Endothelial cell (in vitro differentiated cells): ENCODE measurements at regions not wholly inside any gene's neighbourhood (a gene's known extent, or its start where the extent isn't known, plus 50 kb on each side); places are given as distances from the start of the nearest gene placed in this dataset.

Source experiments
- DNase-seq: peaks from one replicate; pipeline ENCODE4 v3.0.0; 2021; ENCODE audit warnings: low spot score
- H3K27ac Mint-ChIP-seq: one replicate; pipeline ENCODE4 v1.8.0; 2021; ENCODE audit warnings: mixed read lengths, inconsistent platforms; ENCODE audit not compliant: unreplicated experiment
- H3K27me3 Mint-ChIP-seq: one replicate; pipeline ENCODE4 v1.8.0; 2021; ENCODE audit warnings: mild to moderate bottlenecking, moderate library complexity, mixed read lengths, inconsistent platforms; ENCODE audit not compliant: unreplicated experiment
- H3K36me3 Mint-ChIP-seq: one replicate; pipeline ENCODE4 v1.8.0; 2021; ENCODE audit warnings: mild to moderate bottlenecking, low read depth, mixed read lengths, inconsistent platforms; ENCODE audit not compliant: unreplicated experiment
- H3K4me1 Mint-ChIP-seq: one replicate; pipeline ENCODE4 v1.8.0; 2021; ENCODE audit warnings: mild to moderate bottlenecking, mixed read lengths, inconsistent platforms; ENCODE audit not compliant: unreplicated experiment
- H3K4me3 Mint-ChIP-seq: one replicate; pipeline ENCODE4 v1.8.0; 2021; ENCODE audit warnings: mild to moderate bottlenecking, mixed read lengths, inconsistent platforms; ENCODE audit not compliant: unreplicated experiment
- H3K9me3 Mint-ChIP-seq: one replicate; pipeline ENCODE4 v1.8.0; 2021; ENCODE audit warnings: mixed read lengths, inconsistent platforms; ENCODE audit not compliant: unreplicated experiment
- TF ChIP-seq, protein P1 (sequence below): fragments of 200-600 bp; sonication (generic); IDR thresholded peaks from one replicate; pipeline ENCODE4 v1.5.0; 2021; ENCODE audit warnings: antibody characterized with exemption; ENCODE audit not compliant: unreplicated experiment

DNA sequence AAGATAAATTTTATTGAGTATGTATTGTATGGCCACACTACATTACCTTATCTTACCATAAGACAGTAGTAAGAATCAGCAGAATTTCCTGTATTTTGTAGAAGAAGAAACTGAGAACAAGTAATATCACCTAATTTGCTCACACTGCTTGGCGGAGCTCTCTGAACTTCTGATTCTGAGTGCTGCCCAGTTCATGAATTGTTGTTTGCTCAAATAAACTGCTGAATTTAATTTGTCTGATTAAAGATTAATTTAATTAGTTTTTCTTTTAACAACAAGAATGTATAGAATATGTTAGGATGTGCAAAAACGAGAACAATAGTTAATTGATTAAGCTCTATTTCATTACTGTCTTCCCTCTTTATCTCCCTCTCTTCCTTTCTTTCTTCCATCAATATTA is 100.1 kb upstream of the ERBB4 start:
- Mint-ChIP-seq H3K27me3 (no peaks in the 10 kb centered on the region), H3K27ac (no peak overlapping the region), H3K4me1 (no peaks in the 10 kb centered on the region), H3K9me3 (no peaks in the 10 kb centered on the region), H3K4me3 (no peak overlapping the region), H3K36me3 (no peaks in the 10 kb centered on the region)
- TF ChIP-seq, protein P1, sequence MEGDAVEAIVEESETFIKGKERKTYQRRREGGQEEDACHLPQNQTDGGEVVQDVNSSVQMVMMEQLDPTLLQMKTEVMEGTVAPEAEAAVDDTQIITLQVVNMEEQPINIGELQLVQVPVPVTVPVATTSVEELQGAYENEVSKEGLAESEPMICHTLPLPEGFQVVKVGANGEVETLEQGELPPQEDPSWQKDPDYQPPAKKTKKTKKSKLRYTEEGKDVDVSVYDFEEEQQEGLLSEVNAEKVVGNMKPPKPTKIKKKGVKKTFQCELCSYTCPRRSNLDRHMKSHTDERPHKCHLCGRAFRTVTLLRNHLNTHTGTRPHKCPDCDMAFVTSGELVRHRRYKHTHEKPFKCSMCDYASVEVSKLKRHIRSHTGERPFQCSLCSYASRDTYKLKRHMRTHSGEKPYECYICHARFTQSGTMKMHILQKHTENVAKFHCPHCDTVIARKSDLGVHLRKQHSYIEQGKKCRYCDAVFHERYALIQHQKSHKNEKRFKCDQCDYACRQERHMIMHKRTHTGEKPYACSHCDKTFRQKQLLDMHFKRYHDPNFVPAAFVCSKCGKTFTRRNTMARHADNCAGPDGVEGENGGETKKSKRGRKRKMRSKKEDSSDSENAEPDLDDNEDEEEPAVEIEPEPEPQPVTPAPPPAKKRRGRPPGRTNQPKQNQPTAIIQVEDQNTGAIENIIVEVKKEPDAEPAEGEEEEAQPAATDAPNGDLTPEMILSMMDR: no peak
- DNase-seq: no peak

- Mint-ChIP-seq H3K27ac (no peak overlapping the region), H3K4me3 (no peak overlapping the region), H3K27me3 (peaks cover 2% of the 10 kb centered on the region), H3K9me3 (no peaks in the 10 kb centered on the region), H3K36me3 (no peaks in the 10 kb centered on the region), H3K4me1 (no peaks in the 10 kb centered on the region)
- DNase-seq: no peak
- TF ChIP-seq, protein P1: no peak
These were observed 90.0 kb upstream of the ERBB4 start for GRCh38 chr2:212628586-212628985.

- H3K27me3 Mint-ChIP-seq: peaks cover 2% of the 10 kb centered on the region
- DNase-seq: no peak
- TF ChIP-seq, protein P1: no peak
- H3K36me3 Mint-ChIP-seq: no peaks in the 10 kb centered on the region
- no peak overlapping the region for H3K4me3 Mint-ChIP-seq
- H3K4me1 Mint-ChIP-seq: no peaks in the 10 kb centered on the region
- H3K27ac Mint-ChIP-seq: no peak overlapping the region
- no peaks in the 10 kb centered on the region for H3K9me3 Mint-ChIP-seq
These were observed 87.8 kb upstream of the ERBB4 start for GRCh38 chr2:212626371-212626918.

DNA sequence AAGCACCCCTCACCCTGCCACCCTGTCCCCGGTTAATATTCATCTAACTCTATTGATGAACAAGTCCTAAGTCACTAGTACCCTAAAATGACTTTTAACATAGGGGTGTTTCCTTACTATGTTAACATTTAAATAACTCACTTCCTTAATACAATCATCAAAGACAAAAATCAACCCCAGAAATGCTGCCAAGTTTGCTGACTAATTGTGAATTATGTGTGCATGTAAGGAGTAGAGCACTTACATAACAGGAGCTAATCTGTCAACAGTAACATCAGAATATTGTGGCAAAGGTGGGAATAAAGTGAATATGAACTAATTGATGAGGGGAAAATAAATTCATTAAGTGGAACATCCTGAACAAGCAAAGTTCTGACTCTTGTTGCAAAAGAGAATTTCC is 81.4 kb upstream of the ERBB4 start:
- Mint-ChIP-seq H3K4me1 (no peaks in the 10 kb centered on the region), H3K4me3 (no peak overlapping the region), H3K9me3 (no peaks in the 10 kb centered on the region), H3K27ac (no peak overlapping the region), H3K36me3 (no peaks in the 10 kb centered on the region), H3K27me3 (no peaks in the 10 kb centered on the region)
- no peak for DNase-seq
- TF ChIP-seq, protein P1: no peak

DNA sequence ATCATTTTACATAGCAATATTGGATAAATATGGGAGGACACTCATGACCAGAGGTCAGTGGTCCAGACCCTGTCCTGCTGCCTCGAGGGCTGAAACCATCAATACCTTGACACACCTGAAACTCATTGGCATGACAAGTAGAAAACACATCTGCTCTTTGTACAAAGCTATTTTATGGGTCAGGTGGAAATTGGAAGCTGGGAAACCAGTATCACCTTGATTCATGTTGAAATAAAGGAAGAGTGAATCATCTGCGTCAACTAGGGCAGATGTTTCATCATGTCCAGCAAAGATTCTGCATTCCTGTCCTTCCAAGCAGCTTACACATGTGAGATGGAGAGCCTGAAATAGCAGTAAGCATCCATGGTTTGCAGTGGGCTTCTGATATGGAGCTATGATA is 80.0 kb upstream of the ERBB4 start:
- no peak for DNase-seq
- Mint-ChIP-seq H3K27me3 (no peaks in the 10 kb centered on the region), H3K27ac (no peak overlapping the region), H3K4me3 (no peak overlapping the region), H3K4me1 (no peaks in the 10 kb centered on the region), H3K36me3 (no peaks in the 10 kb centered on the region), H3K9me3 (no peaks in the 10 kb centered on the region)
- TF ChIP-seq, protein P1: no peak
